Fibroblast of pulmonary artery (primary cell): ENCODE measurements at regions not wholly inside any gene's neighbourhood (a gene's known extent, or its start where the extent isn't known, plus 50 kb on each side); places are given as distances from the start of the nearest gene placed in this dataset.

Experiments
- DNase-seq: peaks from one replicate; pipeline ENCODE4 v3.0.0-alpha.2; 2010; ENCODE audit warnings: low read depth
- H3K4me3 ChIP-seq: replicated peaks from 2 replicates; pipeline ENCODE4 v1.5.1; 2011; ENCODE audit warnings: low read depth, mild to moderate bottlenecking, control low read depth, low read length, moderate library complexity
- CTCF ChIP-seq: IDR thresholded peaks from 2 replicates; pipeline ENCODE4 v1.5.1; 2011; ENCODE audit warnings: mild to moderate bottlenecking, control low read depth, low read length, inconsistent platforms; ENCODE audit errors: missing control alignments

GRCh38 chr5:145585443-145586148 is 249.5 kb downstream of the PRELID2 start:
- TF ChIP-seq CTCF = no peak
- no peak for DNase-seq
- H3K4me3 ChIP-seq = no peak overlapping the region

DNA sequence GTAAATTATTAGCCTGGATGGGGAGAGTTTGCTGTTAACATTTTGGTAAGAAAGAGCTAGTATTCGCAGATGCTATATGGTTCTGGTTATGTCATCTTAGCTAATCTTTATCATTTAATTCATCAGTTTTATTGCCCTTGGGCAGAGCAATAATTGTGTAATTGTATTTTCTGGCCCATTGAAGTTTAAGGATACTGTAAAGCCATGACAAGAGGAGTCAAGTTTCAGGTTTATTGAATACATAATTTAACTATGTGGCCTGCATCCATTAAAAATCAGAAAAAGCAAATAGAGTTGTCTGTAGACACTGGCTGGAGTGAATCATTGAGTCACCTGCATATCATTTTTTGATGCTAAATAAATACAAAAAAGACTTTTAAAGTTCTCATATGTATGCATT is 255.8 kb downstream of the PRELID2 start:
- DNase-seq = no peak
- TF ChIP-seq CTCF = no peak

DNA sequence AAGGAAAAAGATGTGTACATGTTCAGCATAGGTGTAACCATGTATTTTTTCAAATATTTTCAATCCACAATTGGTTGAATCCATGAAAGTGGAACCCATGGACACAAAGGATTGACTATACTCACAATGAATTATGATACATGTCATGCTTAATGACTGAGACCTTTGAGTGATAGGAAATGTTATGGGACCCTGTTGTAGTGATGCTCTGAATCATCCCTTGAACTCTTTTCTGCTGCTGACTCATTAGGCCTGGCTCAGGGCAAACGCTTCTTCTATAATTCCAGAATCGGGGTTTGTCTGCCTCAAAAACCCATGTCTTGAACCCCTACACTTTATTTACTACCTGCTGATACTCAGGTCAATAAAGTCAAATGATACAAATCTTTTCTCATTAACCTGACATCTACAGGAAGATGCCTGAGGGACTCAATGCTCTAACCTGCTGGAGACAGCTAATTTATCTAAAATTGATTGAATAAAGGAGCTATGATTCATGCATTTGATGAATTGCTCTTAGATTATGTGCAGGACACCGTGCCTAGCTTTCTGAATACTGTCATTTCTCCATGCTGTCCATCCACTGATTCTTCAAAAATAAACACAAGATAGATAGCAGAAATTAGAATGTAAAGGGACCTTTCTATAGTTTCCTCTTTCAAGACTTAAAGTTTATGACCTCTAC is 260.1 kb downstream of the PRELID2 start:
- no peak overlapping the region for H3K4me3 ChIP-seq
- TF ChIP-seq CTCF = no peak
- no peak for DNase-seq

More for the DNA sequence above, 255.8 kb downstream of the PRELID2 start:
- H3K4me3 ChIP-seq = no peak overlapping the region

DNA sequence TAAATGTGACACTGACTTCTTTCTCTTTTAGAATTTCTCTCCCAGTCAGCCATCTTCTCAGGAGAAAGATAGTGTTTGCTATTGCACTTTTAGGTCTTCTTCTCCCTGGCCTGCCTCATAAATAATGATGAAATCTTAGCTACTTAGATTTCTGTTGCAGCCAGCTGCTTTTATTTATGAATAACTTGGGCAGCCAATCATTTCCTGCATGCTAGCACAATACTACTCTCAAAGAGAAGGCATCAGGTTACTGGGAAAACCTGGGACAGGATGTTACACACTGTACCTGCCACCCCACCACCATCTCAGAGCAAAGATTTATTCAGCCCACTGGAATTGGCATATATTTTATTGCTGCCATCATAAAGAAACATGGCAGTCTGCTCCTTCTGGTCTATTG is 266.6 kb downstream of the PRELID2 start:
- no peak for TF ChIP-seq CTCF
- H3K4me3 ChIP-seq = no peak overlapping the region
- peak; percentile 14 for DNase-seq

DNA sequence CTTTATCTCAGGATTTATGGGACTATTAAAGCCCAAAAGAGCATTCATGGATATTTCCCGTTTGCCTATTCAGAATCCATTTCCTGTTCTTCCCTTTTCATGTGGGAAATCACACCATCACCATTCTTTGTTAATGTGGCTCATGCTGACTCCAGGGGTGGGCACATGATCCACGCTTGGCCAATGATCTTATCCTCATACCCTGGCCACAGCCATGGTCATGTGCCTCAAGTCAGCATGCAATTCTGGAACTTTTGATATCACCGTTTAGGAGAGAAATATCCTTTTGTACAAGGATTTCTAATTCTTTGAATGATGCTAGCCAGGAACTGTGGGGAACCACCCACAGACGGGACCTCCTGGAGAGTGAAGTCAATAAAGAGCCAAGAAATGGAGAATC is 272.2 kb downstream of the PRELID2 start:
- no peak overlapping the region for H3K4me3 ChIP-seq
- no peak for TF ChIP-seq CTCF
- DNase-seq = no peak

- no peak for TF ChIP-seq CTCF
- DNase-seq = no peak
- no peak overlapping the region for H3K4me3 ChIP-seq
Measured at GRCh38 chr5:145558288-145558687, 276.9 kb downstream of the PRELID2 start.
